ENCODE measurements at regions not wholly inside any gene's neighbourhood (a gene's known extent, or its start where the extent isn't known, plus 50 kb on each side); places are given as distances from the start of the nearest gene placed in this dataset.

GRCh38 chr18:56021809-56022195, 433.8 kb upstream of the TCF4 start:
- no peak for DNase-seq (ENCODE audit: low read depth)

GRCh38 chr18:56021136-56021808, 433.3 kb upstream of the TCF4 start:
- DNase-seq (ENCODE audit: low read depth), result no peak

- no peak for DNase-seq (ENCODE audit: low read depth)
These were observed 431.9 kb upstream of the TCF4 start for GRCh38 chr18:56019908-56020307.

- no peak for DNase-seq (ENCODE audit: low read depth)
These were observed 431.2 kb upstream of the TCF4 start for GRCh38 chr18:56019156-56019555.

GRCh38 chr18:56009411-56009810, 421.4 kb upstream of the TCF4 start:
- no peak for DNase-seq (ENCODE audit: low read depth)

GRCh38 chr18:56003720-56004088, 415.7 kb upstream of the TCF4 start:
- no peak for DNase-seq (ENCODE audit: low read depth)

GRCh38 chr18:56003009-56003719, 415.2 kb upstream of the TCF4 start:
- no peak for DNase-seq (ENCODE audit: low read depth)

GRCh38 chr18:56001576-56001975, 413.6 kb upstream of the TCF4 start:
- DNase-seq (ENCODE audit: low read depth), result no peak

GRCh38 chr18:56000041-56000440, 412.0 kb upstream of the TCF4 start:
- no peak for DNase-seq (ENCODE audit: low read depth)

- no peak for DNase-seq (ENCODE audit: low read depth)
These were observed 411.6 kb upstream of the TCF4 start for GRCh38 chr18:55999641-56000040.

GRCh38 chr18:55998801-55999385, 410.9 kb upstream of the TCF4 start:
- no peak for DNase-seq (ENCODE audit: low read depth)

GRCh38 chr18:55998071-55998522, 410.1 kb upstream of the TCF4 start:
- peak; percentile 24 for DNase-seq (ENCODE audit: low read depth)

- DNase-seq (ENCODE audit: low read depth), result peak; percentile 12
These were observed 409.2 kb upstream of the TCF4 start for GRCh38 chr18:55997151-55997561.

- no peak for DNase-seq (ENCODE audit: low read depth)
These were observed 408.7 kb upstream of the TCF4 start for GRCh38 chr18:55996717-55997116.

GRCh38 chr18:55990186-55990585, 402.2 kb upstream of the TCF4 start:
- no peak for DNase-seq (ENCODE audit: low read depth)

GRCh38 chr18:55988537-55988936, 400.5 kb upstream of the TCF4 start:
- DNase-seq (ENCODE audit: low read depth), result peak; percentile 60

- no peak for DNase-seq (ENCODE audit: low read depth)
These were observed 395.4 kb upstream of the TCF4 start for GRCh38 chr18:55983433-55983832.

GRCh38 chr18:55982992-55983391, 395.0 kb upstream of the TCF4 start:
- peak; percentile 15 for DNase-seq (ENCODE audit: low read depth)

- no peak for DNase-seq (ENCODE audit: low read depth)
These were observed 393.9 kb upstream of the TCF4 start for GRCh38 chr18:55981712-55982475.

GRCh38 chr18:55974521-55974920, 386.5 kb upstream of the TCF4 start:
- no peak for DNase-seq (ENCODE audit: low read depth)

GRCh38 chr18:55968550-55968949, 380.6 kb upstream of the TCF4 start:
- DNase-seq (ENCODE audit: low read depth), result no peak

- DNase-seq (ENCODE audit: low read depth), result no peak
These were observed 379.0 kb upstream of the TCF4 start for GRCh38 chr18:55967019-55967418.

- no peak for DNase-seq (ENCODE audit: low read depth)
These were observed 376.2 kb upstream of the TCF4 start for GRCh38 chr18:55964171-55964570.

Data from iris pigment epithelial cell (primary cell).